H1 (cell line): ENCODE measurements at regions not wholly inside any gene's neighbourhood (a gene's known extent, or its start where the extent isn't known, plus 50 kb on each side); places are given as distances from the start of the nearest gene placed in this dataset.

Experiments
- CTCF ChIA-PET: fragments of 300-600 bp; sonication (Branson Sonifier 250); formaldehyde crosslinking; loops from one replicate; lab custom pipeline; 2021; ENCODE audit not compliant: partially characterized antibody; lab: Charles Lee
- POLR2A ChIA-PET: fragments of 300-600 bp; sonication (Branson Sonifier 250); formaldehyde crosslinking; loops from one replicate; lab custom pipeline; 2021; ENCODE audit warnings: inconsistent platforms; ENCODE audit not compliant: partially characterized antibody; lab: Charles Lee
- DNase-seq, 2 experiments: peaks; one replicate each; pipeline versions ENCODE4 v3.0.0 to v3.0.0-alpha.2; 2010 to 2022; ENCODE audit warnings: low spot score in 2 of 2, low read depth in 1 of 2, mixed read lengths in 1 of 2
- FAIRE-seq: peaks from 2 replicates; lab custom pipeline; 2011; peaks lifted over from hg19 to GRCh38; lab: Jason Lieb, UNC
- H2AFZ ChIP-seq: 2 replicates; pipeline ENCODE4 v1.8.1; 2012; ENCODE audit warnings: low read length, inconsistent platforms
- H2AK5ac ChIP-seq: 2 replicates; pipeline ENCODE4 v1.6.1; 2013; ENCODE audit warnings: low read depth, low read length
- H2BK120ac ChIP-seq: replicated peaks from 2 replicates; pipeline ENCODE3; 2013; ENCODE audit warnings: low read depth, low read length, inconsistent platforms
- H2BK12ac ChIP-seq: 2 replicates; pipeline ENCODE4 v1.6.1; 2013; ENCODE audit warnings: low read depth, low read length
- H2BK15ac ChIP-seq: 2 replicates; pipeline ENCODE4 v1.6.1; 2013; ENCODE audit warnings: low read length
- H2BK20ac ChIP-seq: 2 replicates; pipeline ENCODE4 v1.6.1; 2013; ENCODE audit warnings: low read length
- H2BK5ac ChIP-seq: 2 replicates; pipeline ENCODE4 v1.6.1; 2013; ENCODE audit warnings: low read depth, low read length
- H3K14ac ChIP-seq: 2 replicates; pipeline ENCODE4 v1.6.1; 2013; ENCODE audit warnings: inconsistent platforms; ENCODE audit not compliant: insufficient read length
- H3K18ac ChIP-seq: 2 replicates; pipeline ENCODE4 v1.6.1; 2013; ENCODE audit warnings: low read length; ENCODE audit errors: extremely low read depth
- H3K23ac ChIP-seq: 2 replicates; pipeline ENCODE4 v1.6.1; 2013; ENCODE audit warnings: inconsistent platforms; ENCODE audit not compliant: insufficient read length
- H3K23me2 ChIP-seq: 2 replicates; pipeline ENCODE4 v1.6.1; 2013; ENCODE audit warnings: low read depth, low read length
- H3K27ac ChIP-seq: 2 replicates; pipeline ENCODE4 v1.6.1; 2011; ENCODE audit warnings: low read depth, low read length, inconsistent platforms
- H3K27me3 ChIP-seq, 4 experiments: replicated peaks in 1 of 4; 1 replicate in 1 of 4; 2 replicates in 3 of 4; pipeline versions ENCODE4 v1.6.1 to v1.8.1; 2011 to 2013; ENCODE audit warnings: low read length in 3 of 4, mild to moderate bottlenecking in 3 of 4, inconsistent platforms in 2 of 4, mixed read lengths in 2 of 4, moderate library complexity in 1 of 4; ENCODE audit not compliant: control insufficient read depth in 3 of 4, insufficient read depth in 3 of 4; ENCODE audit errors: extremely low read depth in 1 of 4
- H3K36me3 ChIP-seq, 4 experiments: 2 replicates each; pipeline versions ENCODE4 v1.6.1 to v1.8.1; 2011 to 2013; ENCODE audit warnings: mild to moderate bottlenecking in 4 of 4, low read length in 3 of 4, moderate library complexity in 2 of 4, control low read depth in 1 of 4, inconsistent platforms in 1 of 4; ENCODE audit not compliant: insufficient read depth in 4 of 4, control insufficient read depth in 2 of 4
- H3K4ac ChIP-seq: replicated peaks from 2 replicates; pipeline ENCODE3; 2013; ENCODE audit warnings: low read length, low read depth, mixed read lengths, inconsistent platforms; ENCODE audit not compliant: insufficient read length
- H3K4me1 ChIP-seq, 4 experiments: replicated peaks in 1 of 4; 1 replicate in 1 of 4; 2 replicates in 3 of 4; pipeline versions ENCODE4 v1.6.1 to v1.8.1; 2011 to 2013; ENCODE audit warnings: low read length in 3 of 4, inconsistent platforms in 2 of 4, mixed read lengths in 1 of 4; ENCODE audit not compliant: insufficient read depth in 4 of 4, control insufficient read depth in 3 of 4
- H3K4me2 ChIP-seq, 2 experiments: 2 replicates each; pipeline versions ENCODE4 v1.6.1 to v1.8.1; 2011 to 2013; ENCODE audit warnings: low read depth in 2 of 2, low read length in 2 of 2, control low read depth in 1 of 2, inconsistent platforms in 1 of 2, mild to moderate bottlenecking in 1 of 2; ENCODE audit not compliant: insufficient read depth in 1 of 2
- H3K4me3 ChIP-seq, 4 experiments: fragments of 200-600, 300-600 bp in 1 of 4; sonication (generic), shearing (Covaris generic), sonication (Bioruptor Twin) in 1 of 4; 2 replicates each; pipeline versions ENCODE4 v1.5.1 to v1.8.1; 2011 to 2016; ENCODE audit warnings: low read length in 4 of 4, low read depth in 3 of 4, control low read depth in 2 of 4, inconsistent platforms in 2 of 4, mild to moderate bottlenecking in 2 of 4, mixed read lengths in 1 of 4, moderate library complexity in 1 of 4; ENCODE audit not compliant: insufficient read depth in 2 of 4; ENCODE audit errors: extremely low read depth in 1 of 4
- H3K56ac ChIP-seq: replicated peaks from 2 replicates; pipeline ENCODE3; 2013; ENCODE audit warnings: low read depth, mild to moderate bottlenecking, mixed read lengths, low read length, inconsistent platforms; ENCODE audit not compliant: insufficient read length
- H3K79me1 ChIP-seq: 2 replicates; pipeline ENCODE4 v1.6.1; 2013; ENCODE audit warnings: low read depth, low read length, control low read depth
- H3K79me2 ChIP-seq, 2 experiments: 2 replicates each; pipeline versions ENCODE4 v1.6.1 to v1.8.1; 2012 to 2013; ENCODE audit warnings: low read length in 2 of 2, mild to moderate bottlenecking in 2 of 2, inconsistent platforms in 1 of 2; ENCODE audit not compliant: insufficient read depth in 2 of 2, control insufficient read depth in 1 of 2
- H3K9ac ChIP-seq, 4 experiments: replicated peaks in 1 of 4; 1 replicate in 1 of 4; 2 replicates in 3 of 4; pipeline versions ENCODE4 v1.6.1 to v1.8.1; 2011 to 2013; ENCODE audit warnings: low read depth in 3 of 4, low read length in 3 of 4, control low read depth in 2 of 4, mild to moderate bottlenecking in 2 of 4, moderate library complexity in 2 of 4, inconsistent platforms in 1 of 4; ENCODE audit errors: extremely low read depth in 1 of 4
- H3K9me3 ChIP-seq, 2 experiments: 2 replicates each; pipeline versions ENCODE4 v1.6.1 to v1.8.1; 2012 to 2013; ENCODE audit warnings: mild to moderate bottlenecking in 2 of 2, moderate library complexity in 2 of 2, control low read depth in 1 of 2, inconsistent platforms in 1 of 2, low read depth in 1 of 2, low read length in 1 of 2, mixed read lengths in 1 of 2; ENCODE audit not compliant: insufficient read depth in 2 of 2
- H4K20me1 ChIP-seq, 2 experiments: replicated peaks in 1 of 2; 2 replicates each; pipeline versions ENCODE3 to v1.8.1; 2011 to 2013; ENCODE audit warnings: inconsistent platforms in 2 of 2, low read length in 2 of 2, mild to moderate bottlenecking in 1 of 2; ENCODE audit not compliant: insufficient read depth in 2 of 2, control insufficient read depth in 1 of 2
- H4K5ac ChIP-seq: 2 replicates; pipeline ENCODE4 v1.6.1; 2013; ENCODE audit warnings: low read length, low read depth, mixed read lengths, inconsistent platforms; ENCODE audit not compliant: insufficient read length
- H4K8ac ChIP-seq: 2 replicates; pipeline ENCODE4 v1.8.0; 2013; ENCODE audit warnings: mild to moderate bottlenecking, moderate library complexity, low read length, inconsistent platforms; ENCODE audit not compliant: insufficient read depth; ENCODE audit errors: extremely low read depth
- H4K91ac ChIP-seq: replicated peaks from 2 replicates; pipeline ENCODE3; 2013; ENCODE audit warnings: low read length, mixed read lengths, inconsistent platforms; ENCODE audit not compliant: insufficient read length
- CHD2 ChIP-seq: IDR thresholded peaks from 2 replicates; pipeline ENCODE4 v1.6.1; 2012; ENCODE audit warnings: low read length, improper control_type of control experiment
- CTCF ChIP-seq, 3 experiments: IDR thresholded peaks; 1 replicate in 2 of 3; 2 replicates in 1 of 3; pipeline versions ENCODE4 v1.5.1 to v1.6.1; 2011; ENCODE audit warnings: low read length in 3 of 3, mild to moderate bottlenecking in 3 of 3, inconsistent platforms in 2 of 3, low read depth in 1 of 3, moderate library complexity in 1 of 3; ENCODE audit not compliant: insufficient read depth in 1 of 3; ENCODE audit errors: control extremely low read depth in 1 of 3
- GTF2F1 ChIP-seq: IDR thresholded peaks from 2 replicates; pipeline ENCODE4 v1.6.1; 2012; ENCODE audit warnings: low read depth, low read length, improper control_type of control experiment, borderline replicate concordance
- NANOG ChIP-seq: IDR thresholded peaks from 2 replicates; pipeline ENCODE4 v1.6.1; 2011; ENCODE audit warnings: low read length, low read depth, mild to moderate bottlenecking, inconsistent platforms; ENCODE audit not compliant: insufficient read depth, poor library complexity, severe bottlenecking
- RAD21 ChIP-seq, 2 experiments: IDR thresholded peaks in 1 of 2; conservative IDR thresholded peaks in 1 of 2; 2 replicates each; pipeline ENCODE4 v1.6.1; 2011; ENCODE audit warnings: low read depth in 2 of 2, low read length in 2 of 2, improper control_type of control experiment in 1 of 2, inconsistent platforms in 1 of 2, mild to moderate bottlenecking in 1 of 2, moderate library complexity in 1 of 2
- RNF2 ChIP-seq: fragments of 200-900, 300-1000 bp; sonication (generic); IDR thresholded peaks from 2 replicates; pipeline ENCODE4 v1.7.1; 2016; ENCODE audit warnings: borderline replicate concordance, low read depth, mild to moderate bottlenecking, antibody characterized with exemption, low read length; ENCODE audit not compliant: poor library complexity, severe bottlenecking; ENCODE audit errors: missing control alignments
- SIX5 ChIP-seq: IDR thresholded peaks from 2 replicates; pipeline ENCODE4 v1.6.1; 2011; ENCODE audit warnings: mild to moderate bottlenecking, low read depth, low read length
- TEAD4 ChIP-seq: IDR thresholded peaks from 2 replicates; pipeline ENCODE4 v1.6.1; 2012; ENCODE audit warnings: low read depth, low read length, inconsistent platforms, mixed read lengths
- WGBS, 2 experiments: shearing (Covaris generic) in 1 of 2; methylation state at CpG; one replicate each; pipeline versions ENCODE4 v1.1.6 to v1.1.7; 2013 to 2015; ENCODE audit warnings: low lambda C conversion rate in 2 of 2, mixed read lengths in 2 of 2, inconsistent platforms in 1 of 2, low coverage in 1 of 2, missing lambda C conversion rate in 1 of 2; ENCODE audit not compliant: insufficient replicate concordance in 2 of 2, insufficient coverage in 1 of 2, insufficient read length in 1 of 2; ENCODE audit errors: extremely low coverage in 1 of 2, missing lambda C conversion rate in 1 of 2; 5-methylcytosine and 5-hydroxymethylcytosine counted together
- TF ChIP-seq, protein P1 (sequence below): IDR thresholded peaks from 2 replicates; pipeline ENCODE4 v1.6.1; 2011; ENCODE audit warnings: low read length, improper control_type of control experiment

DNA sequence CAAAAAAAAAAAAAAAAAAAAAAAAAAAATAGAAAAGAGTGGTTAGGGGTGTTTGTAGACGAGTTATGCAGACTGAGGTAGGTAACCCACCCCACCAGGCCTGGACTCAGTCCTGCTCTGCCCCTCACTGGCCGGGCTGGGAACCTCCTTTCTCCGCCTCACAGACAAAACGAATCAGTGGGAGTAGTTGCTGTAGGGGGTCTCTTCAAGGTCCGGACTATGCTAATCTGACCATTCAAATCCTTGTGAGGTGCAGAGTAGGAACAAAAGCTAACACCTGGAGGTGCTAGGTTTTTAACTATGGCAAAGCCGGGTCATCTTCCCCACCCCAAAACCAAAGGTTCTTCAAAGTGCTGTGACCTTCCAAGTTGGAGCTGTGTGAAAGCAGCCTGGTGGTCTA lies 223.7 kb downstream of the SLC4A3 start:
- WGBS, 2 experiments = 33% methylated on average over 5 of the region's 6 CpGs; no CpG with 5 or more reads in 1 of the 2 experiments
- H4K20me1 ChIP-seq = no peaks in the 10 kb centered on the region
- no peak overlapping the region for H2BK20ac ChIP-seq
- no peak overlapping the region for H3K27ac ChIP-seq
- H2BK12ac ChIP-seq = no peak overlapping the region
- peak; percentile 15 to 59 for DNase-seq
- H4K8ac ChIP-seq = no peak overlapping the region
- no peak overlapping the region for H3K56ac ChIP-seq
- ChIA-PET CTCF (interaction anchor here (0.5 to 6.1 kb wide), 13 partner anchors 10 to 155 kb away, joined by 3 to 48 read pairs (median 3); no protein-coding TSS in a partner anchor), POLR2A (interaction anchor here (0.6 to 1.6 kb wide), 2 partner anchors 10 to 16 kb away, joined by 3 read pairs; no protein-coding TSS in a partner anchor)
- no peaks in the 10 kb centered on the region for H3K36me3 ChIP-seq
- no peaks in the 10 kb centered on the region for H3K9me3 ChIP-seq
- no peaks in the 10 kb centered on the region; the same call in 1 of the 2 replicates for H3K23me2 ChIP-seq
- H2AFZ ChIP-seq = no peak overlapping the region
- no peak overlapping the region for H3K14ac ChIP-seq
- H3K4me1 ChIP-seq = peaks cover 0 to 5% (median 0%) of the 10 kb centered on the region in 4 experiments; a peak in 4 of 7 replicates
- H3K4me2 ChIP-seq = no peak overlapping the region
- no peak overlapping the region for H4K5ac ChIP-seq
- H2BK5ac ChIP-seq = no peak overlapping the region
- H3K79me2 ChIP-seq = no peaks in the 10 kb centered on the region
- H3K79me1 ChIP-seq = no peaks in the 10 kb centered on the region
- H3K23ac ChIP-seq = no peak overlapping the region
- H2BK120ac ChIP-seq = no peak overlapping the region
- peak; percentile 58 for FAIRE-seq
- no peak overlapping the region for H2BK15ac ChIP-seq
- no peak overlapping the region for H4K91ac ChIP-seq
- H3K4me3 ChIP-seq = no peak overlapping the region
- H3K9ac ChIP-seq = no peak overlapping the region
- H2AK5ac ChIP-seq = no peak overlapping the region
- H3K4ac ChIP-seq = no peak overlapping the region
- peaks cover 0 to 2% (median 0%) of the 10 kb centered on the region in 4 experiments; a peak in 2 of 7 replicates for H3K27me3 ChIP-seq
- H3K18ac ChIP-seq = no peak overlapping the region
- no peak for TF ChIP-seq GTF2F1
- no peak for TF ChIP-seq TEAD4
- no peak for TF ChIP-seq RNF2
- peak; percentile 21 for TF ChIP-seq NANOG
- TF ChIP-seq SIX5 = no peak
- TF ChIP-seq CHD2 = no peak
- TF ChIP-seq CTCF (IDR thresholded peaks at IDR 0.05; ENCODE audit: control extremely low read depth in 1 of 3, insufficient read depth in 1 of 3, low read depth in 1 of 3, low read length in 3 of 3) = peak; percentile 63 to 69 (median 64)
- TF ChIP-seq RAD21 (IDR thresholded peaks at IDR 0.05 in 1 of 2, conservative IDR thresholded peaks at IDR 0.05 in 1 of 2; ENCODE audit: low read depth in 2 of 2, low read length in 2 of 2) = peak; percentile 67 to 71
- TF ChIP-seq, protein P1, sequence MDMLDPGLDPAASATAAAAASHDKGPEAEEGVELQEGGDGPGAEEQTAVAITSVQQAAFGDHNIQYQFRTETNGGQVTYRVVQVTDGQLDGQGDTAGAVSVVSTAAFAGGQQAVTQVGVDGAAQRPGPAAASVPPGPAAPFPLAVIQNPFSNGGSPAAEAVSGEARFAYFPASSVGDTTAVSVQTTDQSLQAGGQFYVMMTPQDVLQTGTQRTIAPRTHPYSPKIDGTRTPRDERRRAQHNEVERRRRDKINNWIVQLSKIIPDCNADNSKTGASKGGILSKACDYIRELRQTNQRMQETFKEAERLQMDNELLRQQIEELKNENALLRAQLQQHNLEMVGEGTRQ = no peak
